GM23338 (cell line): ENCODE measurements at regions not wholly inside any gene's neighbourhood (a gene's known extent, or its start where the extent isn't known, plus 50 kb on each side); places are given as distances from the start of the nearest gene placed in this dataset.
A peak's percentile ranks its signal among the peaks of the same experiment; 100 is the strongest.

Experiments used
- ATAC-seq: fragments of 200-7000 bp; cut with Tn5 transposase; 3 replicates; pipeline ENCODE4 v1.9.1; 2020
- DNase-seq: peaks from one replicate; pipeline ENCODE4 v3.0.0-alpha.2; 2015; ENCODE audit warnings: low spot score
- H2AFZ ChIP-seq: fragments of 200-600 bp; sonication (generic); 2 replicates; pipeline ENCODE4 v1.8.0; 2016; ENCODE audit warnings: antibody characterized with exemption, mild to moderate bottlenecking, moderate library complexity
- H3F3A ChIP-seq: fragments of 200-600 bp; sonication (generic); replicated peaks from 2 replicates; pipeline ENCODE4 v1.8.0; 2017; ENCODE audit warnings: antibody characterized with exemption, mixed run types, low read depth
- H3K27ac ChIP-seq: fragments of 200-600 bp; sonication (generic); 2 replicates; pipeline ENCODE4 v1.6.1; 2016; ENCODE audit warnings: low read depth
- H3K27me3 ChIP-seq: fragments of 200-600 bp; sonication (generic); 2 replicates; pipeline ENCODE4 v1.8.0; 2016; ENCODE audit warnings: mild to moderate bottlenecking, mixed run types, moderate library complexity; ENCODE audit not compliant: insufficient read depth
- H3K36me3 ChIP-seq: fragments of 200-600 bp; sonication (generic); 2 replicates; pipeline ENCODE4 v1.8.0; 2016; ENCODE audit warnings: mild to moderate bottlenecking; ENCODE audit not compliant: insufficient read depth
- H3K4me1 ChIP-seq: fragments of 200-600 bp; sonication (generic); 2 replicates; pipeline ENCODE4 v1.8.0; 2016; ENCODE audit warnings: mild to moderate bottlenecking, moderate library complexity; ENCODE audit not compliant: insufficient read depth
- H3K4me2 ChIP-seq: fragments of 200-600 bp; sonication (generic); 2 replicates; pipeline ENCODE4 v1.7.1; 2017; ENCODE audit warnings: mixed run types
- H3K4me3 ChIP-seq: fragments of 200-600 bp; sonication (generic); 2 replicates; pipeline ENCODE4 v1.6.1; 2016; ENCODE audit warnings: mixed run types
- H3K79me2 ChIP-seq: fragments of 200-600 bp; sonication (generic); replicated peaks from 2 replicates; pipeline ENCODE4 v1.8.0; 2017; ENCODE audit warnings: mild to moderate bottlenecking; ENCODE audit not compliant: insufficient read depth
- H3K9me2 ChIP-seq: fragments of 200-600 bp; sonication (generic); 2 replicates; pipeline ENCODE4 v1.8.0; 2017; ENCODE audit not compliant: insufficient read depth
- H4K20me1 ChIP-seq: fragments of 200-600 bp; sonication (generic); replicated peaks from 2 replicates; pipeline ENCODE4 v1.8.0; 2017; ENCODE audit warnings: mild to moderate bottlenecking; ENCODE audit not compliant: insufficient read depth
- H3K27ac Mint-ChIP-seq: 2 replicates; pipeline ENCODE4 v1.8.0; 2020; ENCODE audit warnings: inconsistent platforms, mild to moderate bottlenecking, moderate library complexity, mixed read lengths
- H3K27me3 Mint-ChIP-seq: 3 replicates; pipeline ENCODE4 v1.8.0; 2022; ENCODE audit warnings: low read depth, mild to moderate bottlenecking, moderate library complexity, mixed read lengths, inconsistent platforms; ENCODE audit not compliant: insufficient read depth, poor library complexity
- H3K36me3 Mint-ChIP-seq: 3 replicates; pipeline ENCODE4 v1.8.0; 2021; ENCODE audit warnings: low read depth, mild to moderate bottlenecking, inconsistent platforms, moderate library complexity, mixed read lengths
- H3K4me1 Mint-ChIP-seq: 3 replicates; pipeline ENCODE4 v1.8.0; 2020; ENCODE audit warnings: mild to moderate bottlenecking, inconsistent platforms, mixed read lengths
- H3K4me3 Mint-ChIP-seq: 3 replicates; pipeline ENCODE4 v1.8.0; 2021; ENCODE audit warnings: moderate library complexity, mild to moderate bottlenecking, inconsistent platforms, mixed read lengths
- H3K9me3 Mint-ChIP-seq: 3 replicates; pipeline ENCODE4 v1.8.0; 2020; ENCODE audit warnings: moderate library complexity, mild to moderate bottlenecking, inconsistent platforms, mixed read lengths
- CREB1 ChIP-seq: fragments of 250-450 bp; sonication (Bioruptor Pico); IDR thresholded peaks from 2 replicates; pipeline ENCODE4 v1.5.0; 2020; ENCODE audit warnings: low read depth, mild to moderate bottlenecking, moderate library complexity
- EZH2phosphoT487 ChIP-seq: fragments of 200-600 bp; sonication (generic); IDR thresholded peaks from one replicate; pipeline ENCODE4 v1.8.1; 2018; ENCODE audit warnings: antibody characterized with exemption; ENCODE audit not compliant: unreplicated experiment
- JUNB ChIP-seq: IDR thresholded peaks from one replicate; pipeline ENCODE4 v1.6.1; 2016; ENCODE audit warnings: antibody characterized with exemption; ENCODE audit not compliant: unreplicated experiment
- REST ChIP-seq: IDR thresholded peaks from one replicate; pipeline ENCODE4 v1.6.1; 2018; ENCODE audit warnings: antibody characterized with exemption; ENCODE audit not compliant: unreplicated experiment
- STAT1 ChIP-seq: IDR thresholded peaks from one replicate; pipeline ENCODE4 v1.6.1; 2016; ENCODE audit warnings: antibody characterized with exemption; ENCODE audit not compliant: unreplicated experiment
- ZNF114 ChIP-seq: fragments of 250-450 bp; sonication (Bioruptor Pico); IDR thresholded peaks from 2 replicates; pipeline ENCODE4 v1.5.0; 2020; ENCODE audit warnings: mild to moderate bottlenecking, moderate library complexity
- ZNF462 ChIP-seq: fragments of 250-450 bp; sonication (Bioruptor Pico); IDR thresholded peaks from 2 replicates; pipeline ENCODE4 v1.5.0; 2020; ENCODE audit warnings: mild to moderate bottlenecking, moderate library complexity

- no peak for TF ChIP-seq ZNF462
- no peak for TF ChIP-seq REST
- TF ChIP-seq EZH2phosphoT487, result no peak
- no peak for TF ChIP-seq CREB1
These were observed 145.8 kb upstream of the ATP6AP2 start (continued) for GRCh38 chrX:40434947-40435346.

GRCh38 chrX:40434443-40434842 lies 146.3 kb upstream of the ATP6AP2 start:
- Histone ChIP-seq H3K4me1 (no peaks in the 10 kb centered on the region), H2AFZ (peak overlapping the region; percentile 81; the same call in 1 of the 2 replicates), H4K20me1 (no peaks in the 10 kb centered on the region), H3F3A (no peaks in the 10 kb centered on the region), H3K36me3 (no peaks in the 10 kb centered on the region), H3K4me2 (peak overlapping the region; percentile 62), H3K79me2 (no peaks in the 10 kb centered on the region), H3K9me2 (no peaks in the 10 kb centered on the region), H3K27me3 (no peaks in the 10 kb centered on the region), H3K27ac (no peak overlapping the region), H3K4me3 (no peak overlapping the region)
- Mint-ChIP-seq H3K4me1 (peaks cover 12% of the 10 kb centered on the region), H3K36me3 (peaks cover 10% of the 10 kb centered on the region; the same call in 2 of the 3 replicates), H3K27me3 (peaks cover 10% of the 10 kb centered on the region), H3K9me3 (peaks cover 17% of the 10 kb centered on the region), H3K4me3 (no peak overlapping the region), H3K27ac (no peak overlapping the region)
- DNase-seq (no peak), ATAC-seq (no peak)
- TF ChIP-seq JUNB (no peak), STAT1 (no peak), ZNF462 (no peak), ZNF114 (CRISPR knock-in tag) (no peak)
